GM10248 (cell line): ENCODE measurements at regions not wholly inside any gene's neighbourhood (a gene's known extent, or its start where the extent isn't known, plus 50 kb on each side); places are given as distances from the start of the nearest gene placed in this dataset.

Source experiments
- CTCF ChIA-PET: fragments of 300-600 bp; sonication (Branson Sonifier 250); formaldehyde crosslinking; extraction: SDS; loops from one replicate; lab custom pipeline; 2021; ENCODE audit warnings: antibody characterized with exemption; lab: Yijun Ruan, JAX
- POLR2A ChIA-PET: fragments of 350-650 bp; sonication (Branson Sonifier 250); formaldehyde crosslinking; extraction: SDS; loops from one replicate; lab custom pipeline; 2020; ENCODE audit warnings: antibody characterized with exemption; lab: Yijun Ruan, JAX
- DNase-seq: peaks from one replicate; pipeline ENCODE4 v3.0.0; 2012; ENCODE audit errors: extremely low spot score
- CTCF ChIP-seq: IDR thresholded peaks from 2 replicates; pipeline ENCODE4 v1.5.1; 2012; ENCODE audit warnings: mild to moderate bottlenecking, low read depth; ENCODE audit errors: extremely low read depth, missing control alignments, control extremely low read depth

- ChIA-PET CTCF (interaction anchor here (0.8 to 3.7 kb wide), 26 partner anchors 8 to 654 kb away, joined by 3 to 18 read pairs (median 3); no protein-coding TSS in a partner anchor), POLR2A (no interaction called here)
- TF ChIP-seq CTCF = no peak
- no peak for DNase-seq
Measured at GRCh38 chr3:107272471-107272870, 104.8 kb upstream of the CCDC54 start.

GRCh38 chr3:107272885-107273284 is 104.4 kb upstream of the CCDC54 start:
- POLR2A ChIA-PET = no interaction called here
- TF ChIP-seq CTCF = no peak
- DNase-seq = no peak
- CTCF ChIA-PET = interaction anchor here (0.8 to 3.7 kb wide), 11 partner anchors 9 to 156 kb away, joined by 3 to 18 read pairs (median 4); no protein-coding TSS in a partner anchor

GRCh38 chr3:107273771-107274170 is 103.5 kb upstream of the CCDC54 start:
- POLR2A ChIA-PET = no interaction called here
- CTCF ChIA-PET = interaction anchor here (1.2 to 3.7 kb wide), 8 partner anchors 10 to 187 kb away, joined by 3 to 17 read pairs (median 4); no protein-coding TSS in a partner anchor
- DNase-seq = no peak
- TF ChIP-seq CTCF = no peak

- no peak for DNase-seq
- ChIA-PET POLR2A (no interaction called here), CTCF (interaction anchor here (1.0 to 2.0 kb wide), 5 partner anchors 12 to 168 kb away, joined by 3 to 10 read pairs (median 3); no protein-coding TSS in a partner anchor)
- TF ChIP-seq CTCF = no peak
Measured at GRCh38 chr3:107275511-107275910, 101.7 kb upstream of the CCDC54 start.

- CTCF ChIA-PET = interaction anchor here (1.0 to 2.6 kb wide), 4 partner anchors 10 to 137 kb away, joined by 3 to 18 read pairs (median 8); no protein-coding TSS in a partner anchor
- POLR2A ChIA-PET = no interaction called here
- DNase-seq = no peak
- no peak for TF ChIP-seq CTCF
Measured at GRCh38 chr3:107283948-107284347, 93.3 kb upstream of the CCDC54 start.

GRCh38 chr3:107284612-107285011 is 92.6 kb upstream of the CCDC54 start:
- ChIA-PET CTCF (interaction anchor here (1.0 to 2.6 kb wide), 5 partner anchors 10 to 137 kb away, joined by 3 to 18 read pairs (median 6); no protein-coding TSS in a partner anchor), POLR2A (interaction anchor here (0.6 kb wide), 1 partner anchor 160 kb away, joined by 10 read pairs; no protein-coding TSS in a partner anchor)
- no peak for DNase-seq
- no peak for TF ChIP-seq CTCF

GRCh38 chr3:107285197-107285596 is 92.0 kb upstream of the CCDC54 start:
- ChIA-PET POLR2A (no interaction called here), CTCF (interaction anchor here (1.5 to 2.6 kb wide), 4 partner anchors 11 to 136 kb away, joined by 3 to 18 read pairs (median 8); no protein-coding TSS in a partner anchor)
- no peak for TF ChIP-seq CTCF
- no peak for DNase-seq
